Liver (tissue), 3 donors: ENCODE measurements at regions not wholly inside any gene's neighbourhood (a gene's known extent, or its start where the extent isn't known, plus 50 kb on each side); places are given as distances from the start of the nearest gene placed in this dataset.

Experiments used
- ATF3 ChIP-seq: IDR thresholded peaks from 2 replicates; pipeline ENCODE4 v1.6.1; 2016; ENCODE audit warnings: antibody characterized with exemption
- CTCF ChIP-seq: fragments of 150-350 bp; IDR thresholded peaks from 2 replicates; pipeline ENCODE4 v1.5.1; 2017; ENCODE audit warnings: improper control_type of control experiment, low read depth, low read length; ENCODE audit not compliant: missing input control
- EGR1 ChIP-seq, 2 donors: IDR thresholded peaks; 2 replicates each; pipeline ENCODE4 v1.6.1; 2016 to 2018; ENCODE audit warnings: antibody characterized with exemption in 2 of 2, low read depth in 2 of 2
- FOXA1 ChIP-seq: IDR thresholded peaks from 2 replicates; pipeline ENCODE4 v1.6.1; 2016; ENCODE audit warnings: antibody characterized with exemption
- GABPA ChIP-seq, 2 donors: IDR thresholded peaks in 1 of 2; conservative IDR thresholded peaks in 1 of 2; 2 replicates each; pipeline ENCODE4 v1.6.1; 2016; ENCODE audit warnings: antibody characterized with exemption in 2 of 2, mild to moderate bottlenecking in 1 of 2, moderate library complexity in 1 of 2
- HNF4A ChIP-seq, 2 donors: conservative IDR thresholded peaks; 2 replicates each; pipeline ENCODE4 v1.6.1; 2016; ENCODE audit warnings: antibody characterized with exemption in 2 of 2, mild to moderate bottlenecking in 2 of 2
- MAX ChIP-seq: IDR thresholded peaks from 2 replicates; pipeline ENCODE4 v1.6.1; 2016; ENCODE audit warnings: antibody characterized with exemption
- RAD21 ChIP-seq, 2 donors: IDR thresholded peaks; 2 replicates each; pipeline ENCODE4 v1.6.1; 2016; ENCODE audit warnings: antibody characterized with exemption in 2 of 2, mild to moderate bottlenecking in 2 of 2
- REST ChIP-seq: IDR thresholded peaks from 2 replicates; pipeline ENCODE4 v1.6.1; 2016; ENCODE audit warnings: antibody characterized with exemption, mild to moderate bottlenecking
- RXRA ChIP-seq, 2 donors: IDR thresholded peaks; 2 replicates each; pipeline ENCODE4 v1.6.1; 2017 to 2018; ENCODE audit warnings: antibody characterized with exemption in 2 of 2, mild to moderate bottlenecking in 1 of 2
- SP1 ChIP-seq: IDR thresholded peaks from 2 replicates; pipeline ENCODE4 v1.6.1; 2018; ENCODE audit warnings: antibody characterized with exemption, mild to moderate bottlenecking
- TAF1 ChIP-seq: conservative IDR thresholded peaks from 2 replicates; pipeline ENCODE4 v1.6.1; 2016; ENCODE audit warnings: antibody characterized with exemption, mild to moderate bottlenecking
- YY1 ChIP-seq: IDR thresholded peaks from 2 replicates; pipeline ENCODE4 v1.6.1; 2016; ENCODE audit warnings: antibody characterized with exemption, mild to moderate bottlenecking
- ZBTB33 ChIP-seq: IDR thresholded peaks from 2 replicates; pipeline ENCODE4 v1.6.1; 2016; ENCODE audit warnings: antibody characterized with exemption
- donor health status: healthy.
- donor health status: healthy.

GRCh38 chr7:145718129-145718528 lies 398.5 kb upstream of the CNTNAP2 start:
- TF ChIP-seq CTCF (no peak), YY1 (no peak), RAD21 (IDR thresholded peaks at IDR 0.05) (no peak), REST (no peak), GABPA (IDR thresholded peaks at IDR 0.05 in 1 of 2, conservative IDR thresholded peaks at IDR 0.05 in 1 of 2) (no peak), EGR1 (IDR thresholded peaks at IDR 0.05; ENCODE audit: low read depth in 2 of 2) (no peak), MAX (no peak), ZBTB33 (no peak), HNF4A (conservative IDR thresholded peaks at IDR 0.05) (no peak), ATF3 (no peak), RXRA (IDR thresholded peaks at IDR 0.05) (no peak), TAF1 (no peak), FOXA1 (no peak), SP1 (no peak)
